Type B pancreatic cell (in vitro differentiated cells): ENCODE measurements at regions not wholly inside any gene's neighbourhood (a gene's known extent, or its start where the extent isn't known, plus 50 kb on each side); places are given as distances from the start of the nearest gene placed in this dataset.

ENCODE experiments used
- DNase-seq: peaks from one replicate; pipeline ENCODE4 v3.0.0; 2021; ENCODE audit warnings: mixed read lengths; ENCODE audit not compliant: unreplicated experiment; ENCODE audit errors: extremely low spot score
- H3K27ac Mint-ChIP-seq: 2 replicates; pipeline ENCODE4 v1.8.0; 2021; ENCODE audit warnings: mild to moderate bottlenecking, mixed read lengths
- H3K27me3 Mint-ChIP-seq: 2 replicates; pipeline ENCODE4 v1.8.0; 2021; ENCODE audit warnings: mixed read lengths
- H3K36me3 Mint-ChIP-seq: 2 replicates; pipeline ENCODE4 v1.8.0; 2021; ENCODE audit warnings: mixed read lengths
- H3K4me1 Mint-ChIP-seq: one replicate; pipeline ENCODE4 v1.8.0; 2021; ENCODE audit warnings: mixed read lengths; ENCODE audit not compliant: unreplicated experiment
- H3K4me3 Mint-ChIP-seq: 2 replicates; pipeline ENCODE4 v1.8.0; 2021; ENCODE audit warnings: mild to moderate bottlenecking, mixed read lengths
- H3K9me3 Mint-ChIP-seq: 2 replicates; pipeline ENCODE4 v1.8.0; 2021; ENCODE audit warnings: mixed read lengths
- TF ChIP-seq, protein P1 (sequence below): fragments of 200-600 bp; sonication (generic); conservative IDR thresholded peaks from 2 replicates; pipeline ENCODE4 v1.5.0; 2021; ENCODE audit warnings: antibody characterized with exemption, mild to moderate bottlenecking

DNA sequence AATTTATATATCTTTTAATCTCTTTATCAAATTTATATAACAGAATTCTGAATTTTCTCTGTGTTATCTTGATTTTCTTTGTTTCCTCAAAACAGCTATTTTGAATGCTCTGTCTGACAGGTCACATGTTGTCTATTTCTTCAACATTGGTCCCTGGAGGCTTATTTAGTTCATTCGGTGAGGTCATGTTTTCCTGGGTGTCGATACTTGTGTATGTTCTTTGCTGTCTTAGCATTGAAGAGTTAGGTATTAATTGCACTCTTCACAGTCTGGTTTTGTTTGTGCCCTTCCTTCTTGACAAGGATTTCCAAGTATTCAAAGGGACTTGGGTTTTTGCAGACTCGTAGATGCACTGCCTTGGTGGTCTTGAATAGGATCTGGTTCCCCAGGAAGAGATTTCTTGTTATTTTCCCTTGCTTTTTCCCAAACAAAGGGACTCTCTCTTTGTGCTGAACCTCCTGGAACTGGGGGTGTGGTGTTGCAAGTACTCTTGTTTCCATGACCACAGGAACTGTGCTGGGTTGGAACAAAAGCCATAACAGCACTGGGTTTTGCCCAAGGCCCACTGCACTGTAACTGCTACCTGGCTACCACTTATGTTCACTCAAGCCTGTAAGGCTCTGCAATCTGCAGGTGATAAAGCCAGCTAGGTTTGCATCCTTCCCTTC is 1483.0 kb downstream of the CDH8 start:
- TF ChIP-seq, protein P1, sequence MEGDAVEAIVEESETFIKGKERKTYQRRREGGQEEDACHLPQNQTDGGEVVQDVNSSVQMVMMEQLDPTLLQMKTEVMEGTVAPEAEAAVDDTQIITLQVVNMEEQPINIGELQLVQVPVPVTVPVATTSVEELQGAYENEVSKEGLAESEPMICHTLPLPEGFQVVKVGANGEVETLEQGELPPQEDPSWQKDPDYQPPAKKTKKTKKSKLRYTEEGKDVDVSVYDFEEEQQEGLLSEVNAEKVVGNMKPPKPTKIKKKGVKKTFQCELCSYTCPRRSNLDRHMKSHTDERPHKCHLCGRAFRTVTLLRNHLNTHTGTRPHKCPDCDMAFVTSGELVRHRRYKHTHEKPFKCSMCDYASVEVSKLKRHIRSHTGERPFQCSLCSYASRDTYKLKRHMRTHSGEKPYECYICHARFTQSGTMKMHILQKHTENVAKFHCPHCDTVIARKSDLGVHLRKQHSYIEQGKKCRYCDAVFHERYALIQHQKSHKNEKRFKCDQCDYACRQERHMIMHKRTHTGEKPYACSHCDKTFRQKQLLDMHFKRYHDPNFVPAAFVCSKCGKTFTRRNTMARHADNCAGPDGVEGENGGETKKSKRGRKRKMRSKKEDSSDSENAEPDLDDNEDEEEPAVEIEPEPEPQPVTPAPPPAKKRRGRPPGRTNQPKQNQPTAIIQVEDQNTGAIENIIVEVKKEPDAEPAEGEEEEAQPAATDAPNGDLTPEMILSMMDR: no peak
- DNase-seq: no peak
- H3K27ac Mint-ChIP-seq: no peak overlapping the region

DNA sequence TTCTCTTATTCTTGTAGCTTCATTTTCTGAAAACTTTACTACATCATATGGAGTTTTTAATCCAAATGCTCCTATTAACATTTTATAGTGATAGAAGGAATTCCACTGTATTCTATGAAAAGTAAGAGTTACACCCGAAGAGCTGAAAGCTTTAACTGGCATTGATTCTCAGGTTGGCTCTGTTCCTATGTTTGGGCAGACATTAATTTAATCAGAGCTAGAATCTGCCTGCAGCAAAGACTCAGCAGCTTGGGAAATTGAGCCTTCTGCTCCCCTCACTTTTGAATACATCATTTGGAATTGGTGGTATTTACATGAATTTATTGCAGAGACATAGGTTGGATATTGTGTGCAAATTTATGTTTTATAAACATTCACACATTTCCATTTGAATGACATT is 1494.7 kb downstream of the CDH8 start:
- no peak for DNase-seq
- H3K9me3 Mint-ChIP-seq: peaks cover 8% of the 10 kb centered on the region
- TF ChIP-seq, protein P1: no peak
- no peak overlapping the region for H3K27ac Mint-ChIP-seq
- no peaks in the 10 kb centered on the region for H3K4me1 Mint-ChIP-seq
- H3K27me3 Mint-ChIP-seq: peaks cover 4% of the 10 kb centered on the region
- H3K4me3 Mint-ChIP-seq: no peak overlapping the region
- no peaks in the 10 kb centered on the region for H3K36me3 Mint-ChIP-seq

More for the DNA sequence above, 1483.0 kb downstream of the CDH8 start:
- no peak overlapping the region for H3K4me3 Mint-ChIP-seq
- H3K4me1 Mint-ChIP-seq: no peaks in the 10 kb centered on the region
- no peaks in the 10 kb centered on the region for H3K36me3 Mint-ChIP-seq
- H3K9me3 Mint-ChIP-seq: no peaks in the 10 kb centered on the region
- H3K27me3 Mint-ChIP-seq: no peaks in the 10 kb centered on the region

DNA sequence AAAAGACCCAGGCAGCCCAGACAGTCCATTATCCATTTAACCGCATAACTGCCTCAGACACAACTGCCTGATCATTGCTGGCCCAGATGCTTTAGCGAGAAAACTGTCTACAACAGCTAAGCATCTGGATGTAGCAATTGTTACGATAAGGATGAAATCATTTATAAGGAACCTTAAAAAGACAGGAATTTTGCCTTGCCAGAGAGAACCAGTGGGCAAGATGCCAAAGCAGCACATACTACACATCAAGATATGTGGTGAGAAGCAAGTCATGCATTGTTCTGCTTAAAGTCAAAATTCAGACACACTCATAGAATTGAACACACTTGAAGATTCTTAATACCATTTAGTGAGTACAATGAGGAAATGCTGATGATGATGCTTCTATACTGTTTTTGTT is 1525.3 kb downstream of the CDH8 start:
- Mint-ChIP-seq H3K27me3 (no peaks in the 10 kb centered on the region), H3K4me1 (no peaks in the 10 kb centered on the region), H3K27ac (no peak overlapping the region), H3K36me3 (no peaks in the 10 kb centered on the region), H3K4me3 (no peak overlapping the region), H3K9me3 (no peaks in the 10 kb centered on the region)
- TF ChIP-seq, protein P1: no peak
- DNase-seq: no peak

DNA sequence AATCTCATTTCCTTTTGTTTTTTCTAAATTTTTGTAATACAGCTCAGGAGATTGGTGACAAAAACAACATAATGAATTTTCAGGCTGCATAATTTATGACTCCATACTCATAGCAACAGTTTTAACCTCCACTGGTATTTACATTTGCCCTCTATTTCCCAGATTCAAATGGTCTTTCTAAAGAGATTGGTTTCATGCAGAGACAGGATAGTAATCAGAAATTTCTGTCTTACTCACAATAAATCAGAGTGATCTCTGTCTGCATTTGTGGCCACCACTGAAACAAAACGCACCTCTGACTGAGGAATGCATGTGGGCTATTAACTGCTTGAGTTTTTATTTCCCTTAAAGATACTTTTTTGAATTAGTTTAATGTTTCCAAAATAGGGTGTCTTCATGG is 1526.0 kb downstream of the CDH8 start:
- no peaks in the 10 kb centered on the region for H3K36me3 Mint-ChIP-seq
- no peak overlapping the region for H3K27ac Mint-ChIP-seq
- H3K27me3 Mint-ChIP-seq: no peaks in the 10 kb centered on the region
- no peaks in the 10 kb centered on the region for H3K4me1 Mint-ChIP-seq
- H3K9me3 Mint-ChIP-seq: no peaks in the 10 kb centered on the region
- no peak overlapping the region for H3K4me3 Mint-ChIP-seq
- TF ChIP-seq, protein P1: no peak
- no peak for DNase-seq

DNA sequence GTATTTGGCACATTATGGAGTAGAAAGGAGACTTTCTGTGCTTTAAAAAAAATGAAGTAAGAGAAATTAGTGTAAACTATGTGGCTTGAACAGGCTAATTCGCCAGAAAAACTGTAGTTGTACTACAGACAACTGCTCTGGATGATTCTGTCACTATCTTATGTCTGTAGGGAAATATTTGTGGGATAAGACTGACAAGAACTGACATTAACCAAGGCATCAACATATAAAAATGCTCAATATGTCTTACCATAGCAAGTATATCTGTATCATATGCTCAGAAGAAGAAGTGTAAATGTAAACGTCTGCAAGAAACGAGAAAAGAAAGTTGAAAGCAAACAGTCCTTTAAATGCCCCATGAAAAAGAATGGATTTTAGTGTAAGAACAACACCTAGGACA is 1545.0 kb downstream of the CDH8 start:
- no peaks in the 10 kb centered on the region for H3K9me3 Mint-ChIP-seq
- H3K36me3 Mint-ChIP-seq: no peaks in the 10 kb centered on the region
- H3K4me3 Mint-ChIP-seq: no peak overlapping the region
- H3K27me3 Mint-ChIP-seq: no peaks in the 10 kb centered on the region
- H3K4me1 Mint-ChIP-seq: no peaks in the 10 kb centered on the region
- no peak overlapping the region for H3K27ac Mint-ChIP-seq
- TF ChIP-seq, protein P1: no peak
- DNase-seq: no peak
